ENCODE measurements at regions not wholly inside any gene's neighbourhood (a gene's known extent, or its start where the extent isn't known, plus 50 kb on each side); places are given as distances from the start of the nearest gene placed in this dataset.

GRCh38 chr19:30135093-30135757 lies 193.2 kb downstream of the URI1 start:
- Histone ChIP-seq H3K4me3 (ENCODE audit: low read length in 2 of 2) (no peak overlapping the region), H3K36me3 (ENCODE audit: control insufficient read depth in 2 of 2, insufficient read depth in 2 of 2, low read length in 2 of 2) (no peaks in the 10 kb centered on the region), H3K27ac (ENCODE audit: low read depth in 2 of 2, low read length in 2 of 2) (no peak overlapping the region), H3K9me3 (ENCODE audit: control insufficient read depth in 2 of 2, low read length in 2 of 2) (no peaks in the 10 kb centered on the region), H3K9ac (ENCODE audit: low read depth in 1 of 2, low read length in 2 of 2) (no peak overlapping the region), H3K4me1 (ENCODE audit: control insufficient read depth in 2 of 2, insufficient read depth in 2 of 2, low read length in 2 of 2) (no peaks in the 10 kb centered on the region), H3K27me3 (ENCODE audit: control insufficient read depth in 2 of 2, insufficient read depth in 2 of 2, low read length in 2 of 2) (no peaks in the 10 kb centered on the region)

- no peaks in the 10 kb centered on the region for H3K4me1 ChIP-seq (ENCODE audit: control insufficient read depth in 2 of 2, insufficient read depth in 2 of 2, low read length in 2 of 2)
- no peak overlapping the region for H3K9ac ChIP-seq (ENCODE audit: low read depth in 1 of 2, low read length in 2 of 2)
- no peaks in the 10 kb centered on the region for H3K36me3 ChIP-seq (ENCODE audit: control insufficient read depth in 2 of 2, insufficient read depth in 2 of 2, low read length in 2 of 2)
- no peak overlapping the region for H3K27ac ChIP-seq (ENCODE audit: low read depth in 2 of 2, low read length in 2 of 2)
- no peaks in the 10 kb centered on the region for H3K27me3 ChIP-seq (ENCODE audit: control insufficient read depth in 2 of 2, insufficient read depth in 2 of 2, low read length in 2 of 2)
- no peaks in the 10 kb centered on the region for H3K9me3 ChIP-seq (ENCODE audit: control insufficient read depth in 2 of 2, low read length in 2 of 2)
- no peak overlapping the region for H3K4me3 ChIP-seq (ENCODE audit: low read length in 2 of 2)
These were observed 193.8 kb downstream of the URI1 start for GRCh38 chr19:30135797-30136196.

- no peaks in the 10 kb centered on the region for H3K9me3 ChIP-seq (ENCODE audit: control insufficient read depth in 2 of 2, low read length in 2 of 2)
- no peaks in the 10 kb centered on the region for H3K4me1 ChIP-seq (ENCODE audit: control insufficient read depth in 2 of 2, insufficient read depth in 2 of 2, low read length in 2 of 2)
- no peaks in the 10 kb centered on the region for H3K36me3 ChIP-seq (ENCODE audit: control insufficient read depth in 2 of 2, insufficient read depth in 2 of 2, low read length in 2 of 2)
These were observed 194.7 kb downstream of the URI1 start for GRCh38 chr19:30136611-30137195.

GRCh38 chr19:30137747-30138146 lies 195.7 kb downstream of the URI1 start:
- Histone ChIP-seq H3K9me3 (ENCODE audit: control insufficient read depth in 2 of 2, low read length in 2 of 2) (no peaks in the 10 kb centered on the region), H3K27me3 (ENCODE audit: control insufficient read depth in 2 of 2, insufficient read depth in 2 of 2, low read length in 2 of 2) (no peaks in the 10 kb centered on the region), H3K4me1 (ENCODE audit: control insufficient read depth in 2 of 2, insufficient read depth in 2 of 2, low read length in 2 of 2) (no peaks in the 10 kb centered on the region), H3K27ac (ENCODE audit: low read depth in 2 of 2, low read length in 2 of 2) (no peak overlapping the region), H3K36me3 (ENCODE audit: control insufficient read depth in 2 of 2, insufficient read depth in 2 of 2, low read length in 2 of 2) (no peaks in the 10 kb centered on the region), H3K9ac (ENCODE audit: low read depth in 1 of 2, low read length in 2 of 2) (no peak overlapping the region), H3K4me3 (ENCODE audit: low read length in 2 of 2) (no peak overlapping the region)

More at GRCh38 chr19:30136611-30137195, 194.7 kb downstream of the URI1 start:
- Histone ChIP-seq H3K4me3 (ENCODE audit: low read length in 2 of 2) (no peak overlapping the region), H3K27me3 (ENCODE audit: control insufficient read depth in 2 of 2, insufficient read depth in 2 of 2, low read length in 2 of 2) (no peaks in the 10 kb centered on the region), H3K9ac (ENCODE audit: low read depth in 1 of 2, low read length in 2 of 2) (no peak overlapping the region), H3K27ac (ENCODE audit: low read depth in 2 of 2, low read length in 2 of 2) (no peak overlapping the region)

- no peak overlapping the region for H3K9ac ChIP-seq (ENCODE audit: low read depth in 1 of 2, low read length in 2 of 2)
- no peaks in the 10 kb centered on the region for H3K36me3 ChIP-seq (ENCODE audit: control insufficient read depth in 2 of 2, insufficient read depth in 2 of 2, low read length in 2 of 2)
- H3K27me3 ChIP-seq (ENCODE audit: control insufficient read depth in 2 of 2, insufficient read depth in 2 of 2, low read length in 2 of 2): peaks cover 5 to 8% of the 10 kb centered on the region in 2 donors
- H3K9me3 ChIP-seq (ENCODE audit: control insufficient read depth in 2 of 2, low read length in 2 of 2): no peaks in the 10 kb centered on the region
- H3K4me3 ChIP-seq (ENCODE audit: low read length in 2 of 2): no peak overlapping the region
- no peak overlapping the region for H3K27ac ChIP-seq (ENCODE audit: low read depth in 2 of 2, low read length in 2 of 2)
- H3K4me1 ChIP-seq (ENCODE audit: control insufficient read depth in 2 of 2, insufficient read depth in 2 of 2, low read length in 2 of 2): peaks cover 3 to 8% of the 10 kb centered on the region in 2 donors
These were observed 202.3 kb downstream of the URI1 start for GRCh38 chr19:30144242-30144758.

- H3K27ac ChIP-seq (ENCODE audit: low read depth in 2 of 2, low read length in 2 of 2): no peak overlapping the region
- no peak overlapping the region for H3K9ac ChIP-seq (ENCODE audit: low read depth in 1 of 2, low read length in 2 of 2)
- no peaks in the 10 kb centered on the region for H3K9me3 ChIP-seq (ENCODE audit: control insufficient read depth in 2 of 2, low read length in 2 of 2)
- peaks cover 3 to 8% of the 10 kb centered on the region in 2 donors for H3K4me1 ChIP-seq (ENCODE audit: control insufficient read depth in 2 of 2, insufficient read depth in 2 of 2, low read length in 2 of 2)
- H3K4me3 ChIP-seq (ENCODE audit: low read length in 2 of 2): no peak overlapping the region
- no peaks in the 10 kb centered on the region for H3K36me3 ChIP-seq (ENCODE audit: control insufficient read depth in 2 of 2, insufficient read depth in 2 of 2, low read length in 2 of 2)
- peaks cover 5 to 8% of the 10 kb centered on the region in 2 donors for H3K27me3 ChIP-seq (ENCODE audit: control insufficient read depth in 2 of 2, insufficient read depth in 2 of 2, low read length in 2 of 2)
These were observed 202.8 kb downstream of the URI1 start for GRCh38 chr19:30144802-30145201.

- peaks cover 5 to 8% of the 10 kb centered on the region in 2 donors for H3K27me3 ChIP-seq (ENCODE audit: control insufficient read depth in 2 of 2, insufficient read depth in 2 of 2, low read length in 2 of 2)
- no peaks in the 10 kb centered on the region for H3K36me3 ChIP-seq (ENCODE audit: control insufficient read depth in 2 of 2, insufficient read depth in 2 of 2, low read length in 2 of 2)
- peaks cover 3 to 8% of the 10 kb centered on the region in 2 donors for H3K4me1 ChIP-seq (ENCODE audit: control insufficient read depth in 2 of 2, insufficient read depth in 2 of 2, low read length in 2 of 2)
- H3K4me3 ChIP-seq (ENCODE audit: low read length in 2 of 2): no peak overlapping the region
- no peak overlapping the region for H3K9ac ChIP-seq (ENCODE audit: low read depth in 1 of 2, low read length in 2 of 2)
- no peaks in the 10 kb centered on the region for H3K9me3 ChIP-seq (ENCODE audit: control insufficient read depth in 2 of 2, low read length in 2 of 2)
- no peak overlapping the region for H3K27ac ChIP-seq (ENCODE audit: low read depth in 2 of 2, low read length in 2 of 2)
These were observed 203.4 kb downstream of the URI1 start for GRCh38 chr19:30145467-30145866.

GRCh38 chr19:30146346-30146745 lies 204.3 kb downstream of the URI1 start:
- peaks cover 5 to 8% of the 10 kb centered on the region in 2 donors for H3K27me3 ChIP-seq (ENCODE audit: control insufficient read depth in 2 of 2, insufficient read depth in 2 of 2, low read length in 2 of 2)
- H3K4me1 ChIP-seq (ENCODE audit: control insufficient read depth in 2 of 2, insufficient read depth in 2 of 2, low read length in 2 of 2): peaks cover 3 to 8% of the 10 kb centered on the region in 2 donors
- H3K4me3 ChIP-seq (ENCODE audit: low read length in 2 of 2): no peak overlapping the region
- H3K27ac ChIP-seq (ENCODE audit: low read depth in 2 of 2, low read length in 2 of 2): no peak overlapping the region
- H3K9ac ChIP-seq (ENCODE audit: low read depth in 1 of 2, low read length in 2 of 2): no peak overlapping the region
- no peaks in the 10 kb centered on the region for H3K9me3 ChIP-seq (ENCODE audit: control insufficient read depth in 2 of 2, low read length in 2 of 2)
- H3K36me3 ChIP-seq (ENCODE audit: control insufficient read depth in 2 of 2, insufficient read depth in 2 of 2, low read length in 2 of 2): no peaks in the 10 kb centered on the region

- no peak overlapping the region for H3K9ac ChIP-seq (ENCODE audit: low read depth in 1 of 2, low read length in 2 of 2)
- H3K27ac ChIP-seq (ENCODE audit: low read depth in 2 of 2, low read length in 2 of 2): no peak overlapping the region
- H3K9me3 ChIP-seq (ENCODE audit: control insufficient read depth in 2 of 2, low read length in 2 of 2): no peaks in the 10 kb centered on the region
- no peak overlapping the region for H3K4me3 ChIP-seq (ENCODE audit: low read length in 2 of 2)
- H3K36me3 ChIP-seq (ENCODE audit: control insufficient read depth in 2 of 2, insufficient read depth in 2 of 2, low read length in 2 of 2): no peaks in the 10 kb centered on the region
- H3K27me3 ChIP-seq (ENCODE audit: control insufficient read depth in 2 of 2, insufficient read depth in 2 of 2, low read length in 2 of 2): peaks cover 5 to 8% of the 10 kb centered on the region in 2 donors
- peaks cover 7 to 8% of the 10 kb centered on the region in 2 donors for H3K4me1 ChIP-seq (ENCODE audit: control insufficient read depth in 2 of 2, insufficient read depth in 2 of 2, low read length in 2 of 2)
These were observed 206.2 kb downstream of the URI1 start for GRCh38 chr19:30148039-30148790.

GRCh38 chr19:30148803-30149202 lies 206.8 kb downstream of the URI1 start:
- Histone ChIP-seq H3K9ac (ENCODE audit: low read depth in 1 of 2, low read length in 2 of 2) (no peak overlapping the region), H3K36me3 (ENCODE audit: control insufficient read depth in 2 of 2, insufficient read depth in 2 of 2, low read length in 2 of 2) (no peaks in the 10 kb centered on the region), H3K27me3 (ENCODE audit: control insufficient read depth in 2 of 2, insufficient read depth in 2 of 2, low read length in 2 of 2) (peaks cover 5 to 8% of the 10 kb centered on the region in 2 donors), H3K4me1 (ENCODE audit: control insufficient read depth in 2 of 2, insufficient read depth in 2 of 2, low read length in 2 of 2) (peaks cover 7 to 8% of the 10 kb centered on the region in 2 donors), H3K27ac (ENCODE audit: low read depth in 2 of 2, low read length in 2 of 2) (no peak overlapping the region), H3K9me3 (ENCODE audit: control insufficient read depth in 2 of 2, low read length in 2 of 2) (no peaks in the 10 kb centered on the region), H3K4me3 (ENCODE audit: low read length in 2 of 2) (no peak overlapping the region)
